KMS-11 (cell line): ENCODE measurements at regions not wholly inside any gene's neighbourhood (a gene's known extent, or its start where the extent isn't known, plus 50 kb on each side); places are given as distances from the start of the nearest gene placed in this dataset.

ENCODE experiments used
- H2AFZ ChIP-seq: fragments of 200-600 bp; sonication (generic); 2 replicates; pipeline ENCODE4 v1.6.1; 2016; ENCODE audit warnings: antibody characterized with exemption, mixed run types, low read depth
- H3K27ac ChIP-seq: fragments of 200-600 bp; sonication (generic); 2 replicates; pipeline ENCODE4 v1.6.1; 2016; ENCODE audit warnings: mild to moderate bottlenecking, mixed run types
- H3K27me3 ChIP-seq: fragments of 200-600 bp; sonication (generic); 2 replicates; pipeline ENCODE4 v1.6.1; 2017; ENCODE audit warnings: mild to moderate bottlenecking, low read depth, mixed run types, moderate library complexity; ENCODE audit not compliant: insufficient read depth
- H3K36me3 ChIP-seq: fragments of 200-600 bp; sonication (generic); 2 replicates; pipeline ENCODE4 v1.6.1; 2017; ENCODE audit warnings: mild to moderate bottlenecking, mixed run types; ENCODE audit not compliant: insufficient read depth
- H3K4me1 ChIP-seq: fragments of 200-600 bp; sonication (generic); 2 replicates; pipeline ENCODE4 v1.6.1; 2016; ENCODE audit warnings: mild to moderate bottlenecking, low read depth, mixed run types; ENCODE audit not compliant: poor library complexity, severe bottlenecking
- H3K4me2 ChIP-seq: fragments of 200-600 bp; sonication (generic); 2 replicates; pipeline ENCODE4 v1.7.0; 2016; ENCODE audit warnings: mild to moderate bottlenecking, mixed run types
- H3K4me3 ChIP-seq: fragments of 200-600 bp; sonication (generic); IDR thresholded peaks from 2 replicates; pipeline ENCODE4 v1.6.1; 2017; ENCODE audit warnings: low read depth, low read length, mixed read lengths; ENCODE audit not compliant: insufficient read depth
- H3K79me2 ChIP-seq: fragments of 200-600 bp; sonication (generic); 2 replicates; pipeline ENCODE4 v1.6.1; 2016; ENCODE audit warnings: low read depth, mixed run types; ENCODE audit not compliant: insufficient read depth
- H3K9ac ChIP-seq: fragments of 200-600 bp; sonication (generic); 2 replicates; pipeline ENCODE4 v1.6.1; 2016; ENCODE audit warnings: mild to moderate bottlenecking, mixed run types
- H4K20me1 ChIP-seq: fragments of 200-600 bp; sonication (generic); 2 replicates; pipeline ENCODE4 v1.6.1; 2016; ENCODE audit warnings: mild to moderate bottlenecking, mixed run types; ENCODE audit not compliant: insufficient read depth
- TF ChIP-seq, protein P1 (sequence below): fragments of 200-600 bp; sonication (generic); conservative IDR thresholded peaks from 2 replicates; pipeline ENCODE4 v1.6.1; 2017; ENCODE audit warnings: low read depth, mild to moderate bottlenecking, antibody characterized with exemption, low read length, moderate library complexity, mixed read lengths

DNA sequence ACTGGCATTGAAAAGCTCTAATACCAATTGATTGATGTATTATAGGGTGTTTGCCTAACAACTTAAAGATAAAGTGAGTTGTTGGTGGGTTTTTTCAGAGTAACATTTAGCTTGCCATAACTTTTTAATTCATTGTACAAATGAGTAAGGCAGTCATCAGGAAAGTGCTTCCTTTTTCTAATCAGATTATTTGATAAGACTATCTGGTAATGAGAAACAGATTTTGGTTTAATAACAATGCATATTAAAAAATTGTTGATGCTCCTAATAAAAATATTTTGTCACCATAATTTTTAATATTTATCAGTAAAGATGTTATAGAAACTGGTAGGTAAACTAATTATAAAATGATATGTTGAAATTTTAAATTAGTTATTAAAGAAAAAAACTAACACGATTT is 51.3 kb downstream of the BLTP1 start:
- no peak overlapping the region for H3K9ac ChIP-seq
- no peaks in the 10 kb centered on the region for H4K20me1 ChIP-seq
- no peaks in the 10 kb centered on the region for H3K79me2 ChIP-seq
- TF ChIP-seq, protein P1, sequence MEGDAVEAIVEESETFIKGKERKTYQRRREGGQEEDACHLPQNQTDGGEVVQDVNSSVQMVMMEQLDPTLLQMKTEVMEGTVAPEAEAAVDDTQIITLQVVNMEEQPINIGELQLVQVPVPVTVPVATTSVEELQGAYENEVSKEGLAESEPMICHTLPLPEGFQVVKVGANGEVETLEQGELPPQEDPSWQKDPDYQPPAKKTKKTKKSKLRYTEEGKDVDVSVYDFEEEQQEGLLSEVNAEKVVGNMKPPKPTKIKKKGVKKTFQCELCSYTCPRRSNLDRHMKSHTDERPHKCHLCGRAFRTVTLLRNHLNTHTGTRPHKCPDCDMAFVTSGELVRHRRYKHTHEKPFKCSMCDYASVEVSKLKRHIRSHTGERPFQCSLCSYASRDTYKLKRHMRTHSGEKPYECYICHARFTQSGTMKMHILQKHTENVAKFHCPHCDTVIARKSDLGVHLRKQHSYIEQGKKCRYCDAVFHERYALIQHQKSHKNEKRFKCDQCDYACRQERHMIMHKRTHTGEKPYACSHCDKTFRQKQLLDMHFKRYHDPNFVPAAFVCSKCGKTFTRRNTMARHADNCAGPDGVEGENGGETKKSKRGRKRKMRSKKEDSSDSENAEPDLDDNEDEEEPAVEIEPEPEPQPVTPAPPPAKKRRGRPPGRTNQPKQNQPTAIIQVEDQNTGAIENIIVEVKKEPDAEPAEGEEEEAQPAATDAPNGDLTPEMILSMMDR, result no peak
- H3K27ac ChIP-seq, result no peak overlapping the region
- no peaks in the 10 kb centered on the region for H3K4me1 ChIP-seq
- no peak overlapping the region for H2AFZ ChIP-seq
- no peaks in the 10 kb centered on the region for H3K27me3 ChIP-seq
- H3K36me3 ChIP-seq, result no peaks in the 10 kb centered on the region
- no peak overlapping the region for H3K4me3 ChIP-seq
- H3K4me2 ChIP-seq, result no peak overlapping the region

- TF ChIP-seq, protein P1, result peak; percentile 23; the same call in 1 of the 2 replicates
- no peaks in the 10 kb centered on the region for H3K36me3 ChIP-seq
- no peak overlapping the region for H2AFZ ChIP-seq
- no peak overlapping the region for H3K27ac ChIP-seq
- no peak overlapping the region for H3K4me3 ChIP-seq
- H4K20me1 ChIP-seq, result no peaks in the 10 kb centered on the region
- H3K4me1 ChIP-seq, result no peaks in the 10 kb centered on the region
- no peak overlapping the region for H3K9ac ChIP-seq
- no peaks in the 10 kb centered on the region for H3K79me2 ChIP-seq
- no peak overlapping the region for H3K4me2 ChIP-seq
- no peaks in the 10 kb centered on the region for H3K27me3 ChIP-seq
Observed at GRCh38 chr4:122205687-122206086, 53.6 kb downstream of the BLTP1 start.

DNA sequence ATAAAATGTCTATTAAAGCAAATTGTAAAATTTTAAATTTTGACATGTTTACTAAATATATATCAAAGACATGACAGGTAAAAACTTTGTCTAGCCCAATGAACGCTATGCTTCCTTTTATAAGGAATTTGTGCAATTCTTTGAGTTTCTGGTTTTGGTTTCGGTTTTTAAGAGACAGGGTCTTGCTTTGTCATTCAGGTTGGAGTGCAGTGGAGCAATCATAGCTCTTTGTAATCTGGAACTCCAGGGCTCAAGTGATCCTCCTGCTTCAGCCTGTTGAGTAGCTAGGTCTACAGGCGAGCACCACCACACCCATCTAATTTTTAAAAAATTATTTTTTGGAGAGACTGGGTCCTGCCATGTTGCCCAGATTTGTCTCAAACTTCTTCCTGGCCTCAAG is 60.7 kb downstream of the BLTP1 start:
- H3K4me2 ChIP-seq, result peak overlapping the region; percentile 31
- H2AFZ ChIP-seq, result peak overlapping the region; percentile 30; the same call in 1 of the 2 replicates
- H3K27me3 ChIP-seq, result no peaks in the 10 kb centered on the region
- H3K4me1 ChIP-seq, result peaks cover 18% of the 10 kb centered on the region
- no peaks in the 10 kb centered on the region for H3K36me3 ChIP-seq
- no peak overlapping the region for H3K4me3 ChIP-seq
- peak overlapping the region; percentile 42; the same call in 1 of the 2 replicates for H3K9ac ChIP-seq
- H3K79me2 ChIP-seq, result no peaks in the 10 kb centered on the region
- peak overlapping the region; percentile 72 for H3K27ac ChIP-seq
- H4K20me1 ChIP-seq, result no peaks in the 10 kb centered on the region
- TF ChIP-seq, protein P1, result no peak

GRCh38 chr4:122218762-122219161 is 66.6 kb downstream of the BLTP1 start:
- H3K27me3 ChIP-seq, result no peaks in the 10 kb centered on the region
- TF ChIP-seq, protein P1, result peak; percentile 37
- no peak overlapping the region for H3K9ac ChIP-seq
- H2AFZ ChIP-seq, result no peak overlapping the region
- no peak overlapping the region for H3K4me2 ChIP-seq
- no peaks in the 10 kb centered on the region; the same call in 1 of the 2 replicates for H3K36me3 ChIP-seq
- H3K27ac ChIP-seq, result no peak overlapping the region
- H4K20me1 ChIP-seq, result no peaks in the 10 kb centered on the region
- H3K79me2 ChIP-seq, result no peaks in the 10 kb centered on the region
- H3K4me1 ChIP-seq, result peaks cover 3% of the 10 kb centered on the region
- no peak overlapping the region for H3K4me3 ChIP-seq
